ENCODE measurements at regions not wholly inside any gene's neighbourhood (a gene's known extent, or its start where the extent isn't known, plus 50 kb on each side); places are given as distances from the start of the nearest gene placed in this dataset.

DNA sequence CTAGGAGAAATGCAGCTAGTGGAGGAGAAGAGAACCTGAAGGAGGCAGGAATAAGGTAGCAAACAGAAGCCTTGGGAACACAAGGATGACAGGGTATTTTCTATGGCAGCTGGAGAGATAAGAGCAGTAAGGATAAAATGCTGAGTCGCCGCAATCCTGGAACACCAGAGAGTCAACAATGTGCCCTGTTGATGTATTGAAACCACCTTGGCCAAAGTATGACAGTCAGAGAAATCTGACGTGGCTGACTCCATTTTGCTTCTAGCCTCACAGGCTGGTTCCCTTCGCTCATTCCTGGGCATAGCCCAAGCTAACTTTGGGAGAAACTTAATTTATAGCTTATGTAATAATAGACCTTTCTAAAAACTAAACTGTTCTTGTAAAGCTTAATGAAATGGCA, 56.6 kb upstream of the C4orf54 start:
- H3K4me3 ChIP-seq (ENCODE audit: low read length): no peak overlapping the region

DNA sequence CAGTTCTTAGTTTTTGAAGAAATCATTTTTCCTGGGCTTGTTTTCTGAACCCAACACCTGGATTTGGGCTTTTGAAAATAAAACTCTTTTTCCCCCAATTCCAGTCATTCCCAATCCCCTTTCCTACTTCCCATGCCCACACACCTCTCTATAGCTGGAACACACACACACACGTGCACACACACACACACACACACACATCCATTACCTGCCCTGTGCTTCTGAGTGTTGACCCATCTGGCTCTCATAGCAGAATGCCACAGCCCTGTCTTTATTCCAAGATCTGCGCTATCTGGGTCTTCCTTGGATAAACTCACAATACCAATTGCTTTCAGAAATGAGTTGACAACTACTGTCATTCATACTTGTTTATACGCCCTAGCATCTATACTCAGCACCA, 54.9 kb upstream of the C4orf54 start:
- Histone ChIP-seq H3K27me3 (ENCODE audit: low read depth, low read length) (no peaks in the 10 kb centered on the region), H3K27ac (ENCODE audit: low read length) (no peak overlapping the region), H3K36me3 (replicated peaks; ENCODE audit: low read depth, low read length) (no peaks in the 10 kb centered on the region), H2AFZ (ENCODE audit: low read depth, low read length) (no peak overlapping the region), H4K20me1 (ENCODE audit: insufficient read depth, low read length) (no peaks in the 10 kb centered on the region), H3K4me1 (ENCODE audit: low read length) (no peaks in the 10 kb centered on the region), H3K9me3 (ENCODE audit: insufficient read depth, low read length) (no peaks in the 10 kb centered on the region), H3K9ac (ENCODE audit: low read length) (no peak overlapping the region), H3K4me3 (ENCODE audit: low read length) (no peak overlapping the region), H3K79me2 (ENCODE audit: low read length) (no peaks in the 10 kb centered on the region), H3K4me2 (ENCODE audit: low read length) (no peak overlapping the region)
- TF ChIP-seq, protein P1, sequence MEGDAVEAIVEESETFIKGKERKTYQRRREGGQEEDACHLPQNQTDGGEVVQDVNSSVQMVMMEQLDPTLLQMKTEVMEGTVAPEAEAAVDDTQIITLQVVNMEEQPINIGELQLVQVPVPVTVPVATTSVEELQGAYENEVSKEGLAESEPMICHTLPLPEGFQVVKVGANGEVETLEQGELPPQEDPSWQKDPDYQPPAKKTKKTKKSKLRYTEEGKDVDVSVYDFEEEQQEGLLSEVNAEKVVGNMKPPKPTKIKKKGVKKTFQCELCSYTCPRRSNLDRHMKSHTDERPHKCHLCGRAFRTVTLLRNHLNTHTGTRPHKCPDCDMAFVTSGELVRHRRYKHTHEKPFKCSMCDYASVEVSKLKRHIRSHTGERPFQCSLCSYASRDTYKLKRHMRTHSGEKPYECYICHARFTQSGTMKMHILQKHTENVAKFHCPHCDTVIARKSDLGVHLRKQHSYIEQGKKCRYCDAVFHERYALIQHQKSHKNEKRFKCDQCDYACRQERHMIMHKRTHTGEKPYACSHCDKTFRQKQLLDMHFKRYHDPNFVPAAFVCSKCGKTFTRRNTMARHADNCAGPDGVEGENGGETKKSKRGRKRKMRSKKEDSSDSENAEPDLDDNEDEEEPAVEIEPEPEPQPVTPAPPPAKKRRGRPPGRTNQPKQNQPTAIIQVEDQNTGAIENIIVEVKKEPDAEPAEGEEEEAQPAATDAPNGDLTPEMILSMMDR (IDR thresholded peaks at IDR 0.05; ENCODE audit: low read depth, low read length): no peak
- no peak for TF ChIP-seq EZH2phosphoT487 (IDR thresholded peaks at IDR 0.05; ENCODE audit: low read depth)

More for the DNA sequence above, 56.6 kb upstream of the C4orf54 start:
- no peak overlapping the region for H2AFZ ChIP-seq (ENCODE audit: low read depth, low read length)
- no peaks in the 10 kb centered on the region for H4K20me1 ChIP-seq (ENCODE audit: insufficient read depth, low read length)
- no peak overlapping the region for H3K9ac ChIP-seq (ENCODE audit: low read length)
- no peak overlapping the region for H3K27ac ChIP-seq (ENCODE audit: low read length)
- no peak overlapping the region for H3K4me2 ChIP-seq (ENCODE audit: low read length)
- no peaks in the 10 kb centered on the region for H3K4me1 ChIP-seq (ENCODE audit: low read length)
- H3K9me3 ChIP-seq (ENCODE audit: insufficient read depth, low read length): no peaks in the 10 kb centered on the region
- H3K36me3 ChIP-seq (replicated peaks; ENCODE audit: low read depth, low read length): no peaks in the 10 kb centered on the region
- H3K27me3 ChIP-seq (ENCODE audit: low read depth, low read length): no peaks in the 10 kb centered on the region
- H3K79me2 ChIP-seq (ENCODE audit: low read length): no peaks in the 10 kb centered on the region
- TF ChIP-seq, protein P1 (IDR thresholded peaks at IDR 0.05; ENCODE audit: low read depth, low read length): no peak
- TF ChIP-seq EZH2phosphoT487 (IDR thresholded peaks at IDR 0.05; ENCODE audit: low read depth): no peak

DNA sequence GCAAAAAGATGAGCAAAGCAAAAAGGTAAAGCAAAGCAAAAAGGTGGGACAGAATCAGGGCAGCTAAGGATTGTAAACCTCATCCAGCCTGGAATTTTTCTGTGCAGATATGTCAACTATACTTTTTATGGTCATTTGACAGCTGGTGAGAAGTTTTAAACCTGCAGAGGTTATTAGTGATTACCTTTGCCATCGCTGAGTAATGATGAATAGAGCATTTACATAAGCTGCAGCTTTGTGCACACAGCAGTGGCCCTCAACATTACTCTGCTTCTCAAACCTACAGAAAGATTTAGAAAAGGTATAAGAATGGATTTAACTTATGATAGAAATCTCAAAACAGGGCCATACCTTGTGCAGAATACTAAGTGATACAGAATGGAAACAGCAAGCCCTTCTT, 54.5 kb upstream of the C4orf54 start:
- Histone ChIP-seq H3K27me3 (ENCODE audit: low read depth, low read length) (no peaks in the 10 kb centered on the region), H3K27ac (ENCODE audit: low read length) (no peak overlapping the region), H3K4me3 (ENCODE audit: low read length) (no peak overlapping the region), H3K9me3 (ENCODE audit: insufficient read depth, low read length) (no peaks in the 10 kb centered on the region), H2AFZ (ENCODE audit: low read depth, low read length) (no peak overlapping the region), H3K9ac (ENCODE audit: low read length) (no peak overlapping the region), H3K4me1 (ENCODE audit: low read length) (no peaks in the 10 kb centered on the region), H4K20me1 (ENCODE audit: insufficient read depth, low read length) (no peaks in the 10 kb centered on the region), H3K36me3 (replicated peaks; ENCODE audit: low read depth, low read length) (no peaks in the 10 kb centered on the region), H3K4me2 (ENCODE audit: low read length) (no peak overlapping the region), H3K79me2 (ENCODE audit: low read length) (no peaks in the 10 kb centered on the region)
- no peak for TF ChIP-seq EZH2phosphoT487 (IDR thresholded peaks at IDR 0.05; ENCODE audit: low read depth)
- TF ChIP-seq, protein P1 (IDR thresholded peaks at IDR 0.05; ENCODE audit: low read depth, low read length): no peak

DNA sequence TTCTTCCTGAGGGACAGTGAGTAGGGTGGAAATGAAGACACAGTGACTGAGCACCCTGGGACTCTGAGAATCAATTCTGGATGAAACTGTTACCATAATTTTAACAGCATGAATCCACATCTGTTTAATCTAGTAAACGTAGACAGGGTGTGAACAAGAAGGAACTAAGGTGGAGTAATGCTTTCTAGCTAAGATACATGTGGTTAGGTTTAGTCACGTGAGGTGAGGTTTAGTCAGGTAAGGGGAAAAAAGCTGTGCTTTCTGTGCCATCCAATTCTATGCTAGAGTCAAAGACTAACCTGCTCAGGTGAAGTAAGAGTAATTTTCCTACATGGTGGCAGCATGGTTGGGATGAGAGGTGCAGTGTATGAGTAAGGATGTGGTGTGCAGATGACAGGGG, 54.0 kb upstream of the C4orf54 start:
- H3K9me3 ChIP-seq (ENCODE audit: insufficient read depth, low read length): no peaks in the 10 kb centered on the region
- H4K20me1 ChIP-seq (ENCODE audit: insufficient read depth, low read length): no peaks in the 10 kb centered on the region
- no peak for TF ChIP-seq EZH2phosphoT487 (IDR thresholded peaks at IDR 0.05; ENCODE audit: low read depth)
- TF ChIP-seq, protein P1 (IDR thresholded peaks at IDR 0.05; ENCODE audit: low read depth, low read length): no peak
- no peak overlapping the region for H3K4me2 ChIP-seq (ENCODE audit: low read length)
- no peak overlapping the region for H3K27ac ChIP-seq (ENCODE audit: low read length)
- no peaks in the 10 kb centered on the region for H3K79me2 ChIP-seq (ENCODE audit: low read length)
- no peaks in the 10 kb centered on the region for H3K27me3 ChIP-seq (ENCODE audit: low read depth, low read length)
- H2AFZ ChIP-seq (ENCODE audit: low read depth, low read length): no peak overlapping the region
- H3K4me3 ChIP-seq (ENCODE audit: low read length): no peak overlapping the region
- H3K36me3 ChIP-seq (replicated peaks; ENCODE audit: low read depth, low read length): no peaks in the 10 kb centered on the region
- no peaks in the 10 kb centered on the region for H3K4me1 ChIP-seq (ENCODE audit: low read length)
- H3K9ac ChIP-seq (ENCODE audit: low read length): no peak overlapping the region
